CD4-positive, CD25-positive, alpha-beta regulatory T cell (primary cell): ENCODE measurements at regions not wholly inside any gene's neighbourhood (a gene's known extent, or its start where the extent isn't known, plus 50 kb on each side); places are given as distances from the start of the nearest gene placed in this dataset.

ENCODE experiments used
- ATAC-seq, 2 donors: fragments of 150-1000 bp; cut with Tn5 transposase; one replicate each; pipeline ENCODE4 v1.10.0; 2021; ENCODE audit warnings: low read depth in 2 of 2, moderate number of reproducible peaks in 2 of 2, moderate library complexity in 1 of 2
- DNase-seq, 3 donors: peaks; one replicate each; pipeline versions ENCODE4 v3.0.0 to v3.0.0-alpha.2; 2012 to 2022; ENCODE audit warnings: mixed read lengths in 1 of 3
- H3K27ac ChIP-seq: one replicate; pipeline ENCODE4 v1.7.0; 2013; ENCODE audit warnings: mild to moderate bottlenecking, low read length; ENCODE audit not compliant: insufficient read depth, poor library complexity, severe bottlenecking
- H3K27me3 ChIP-seq: one replicate; pipeline ENCODE4 v1.7.0; 2013; ENCODE audit warnings: low read length; ENCODE audit not compliant: control insufficient read depth, insufficient read depth
- H3K36me3 ChIP-seq: one replicate; pipeline ENCODE4 v1.7.0; 2013; ENCODE audit warnings: mild to moderate bottlenecking, low read length, moderate library complexity; ENCODE audit not compliant: control insufficient read depth, insufficient read depth
- H3K4me1 ChIP-seq: 2 replicates; pipeline ENCODE4 v1.7.0; 2013; ENCODE audit warnings: mild to moderate bottlenecking, low read length; ENCODE audit not compliant: insufficient read depth, control insufficient read depth, poor library complexity, severe bottlenecking
- H3K4me3 ChIP-seq: one replicate; pipeline ENCODE4 v1.7.0; 2013; ENCODE audit warnings: low read depth, mild to moderate bottlenecking, low read length, moderate library complexity
- H3K9me3 ChIP-seq, 2 experiments: 1 replicate in 1 of 2; 2 replicates in 1 of 2; pipeline ENCODE4 v1.7.0; 2013; ENCODE audit warnings: low read length in 2 of 2, mild to moderate bottlenecking in 1 of 2, moderate library complexity in 1 of 2; ENCODE audit not compliant: control insufficient read depth in 2 of 2
- H3K27ac Mint-ChIP-seq, 3 donors: one replicate each; pipeline ENCODE4 v1.8.0; 2020 to 2022; ENCODE audit warnings: mild to moderate bottlenecking in 3 of 3, mixed read lengths in 3 of 3, moderate library complexity in 2 of 3
- H3K27me3 Mint-ChIP-seq: one replicate; pipeline ENCODE4 v1.8.0; 2022; ENCODE audit warnings: mild to moderate bottlenecking, mixed read lengths
- H3K36me3 Mint-ChIP-seq: one replicate; pipeline ENCODE4 v1.8.0; 2020; ENCODE audit warnings: mixed read lengths
- H3K4me1 Mint-ChIP-seq, 4 donors: one replicate each; pipeline ENCODE4 v1.8.0; 2020 to 2022; ENCODE audit warnings: mixed read lengths in 4 of 4, mild to moderate bottlenecking in 1 of 4
- H3K4me3 Mint-ChIP-seq, 4 donors: one replicate each; pipeline ENCODE4 v1.8.0; 2020 to 2022; ENCODE audit warnings: mild to moderate bottlenecking in 4 of 4, mixed read lengths in 4 of 4, moderate library complexity in 3 of 4
- H3K9me3 Mint-ChIP-seq, 7 donors: one replicate each; pipeline ENCODE4 v1.8.0; 2020 to 2022; ENCODE audit warnings: mixed read lengths in 7 of 7, mild to moderate bottlenecking in 3 of 7, moderate library complexity in 2 of 7

DNA sequence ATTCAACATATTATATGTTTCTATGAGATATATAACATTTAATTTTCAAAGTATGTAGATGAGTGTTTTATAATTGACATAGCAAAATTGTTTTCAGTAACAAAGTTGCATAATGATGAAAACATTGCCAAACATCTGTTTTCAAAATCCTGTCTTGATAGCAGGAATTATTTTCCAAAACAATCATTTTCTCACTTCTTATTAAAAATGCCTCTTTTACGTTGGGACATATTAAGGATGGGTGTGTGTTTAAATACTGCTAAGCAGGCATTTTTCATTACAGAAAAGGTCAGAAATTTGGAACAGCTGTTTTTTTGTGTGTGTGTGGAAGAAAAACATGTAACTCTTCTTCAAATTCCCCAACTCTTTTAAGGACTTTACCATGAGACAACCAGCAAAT, 452.0 kb downstream of the SPRY1 start:
- Mint-ChIP-seq H3K4me3 (no peak overlapping the region), H3K27me3 (no peaks in the 10 kb centered on the region), H3K27ac (no peak overlapping the region), H3K4me1 (no peaks in the 10 kb centered on the region), H3K9me3 (peaks cover 0 to 3% (median 0%) of the 10 kb centered on the region in 7 donors), H3K36me3 (no peaks in the 10 kb centered on the region)
- H3K4me1 ChIP-seq, result no peaks in the 10 kb centered on the region
- no peak overlapping the region for H3K27ac ChIP-seq
- no peaks in the 10 kb centered on the region for H3K9me3 ChIP-seq
- H3K36me3 ChIP-seq, result no peaks in the 10 kb centered on the region
- no peak for DNase-seq
- no peak overlapping the region for H3K4me3 ChIP-seq
- ATAC-seq, result no peak
- H3K27me3 ChIP-seq, result no peaks in the 10 kb centered on the region

DNA sequence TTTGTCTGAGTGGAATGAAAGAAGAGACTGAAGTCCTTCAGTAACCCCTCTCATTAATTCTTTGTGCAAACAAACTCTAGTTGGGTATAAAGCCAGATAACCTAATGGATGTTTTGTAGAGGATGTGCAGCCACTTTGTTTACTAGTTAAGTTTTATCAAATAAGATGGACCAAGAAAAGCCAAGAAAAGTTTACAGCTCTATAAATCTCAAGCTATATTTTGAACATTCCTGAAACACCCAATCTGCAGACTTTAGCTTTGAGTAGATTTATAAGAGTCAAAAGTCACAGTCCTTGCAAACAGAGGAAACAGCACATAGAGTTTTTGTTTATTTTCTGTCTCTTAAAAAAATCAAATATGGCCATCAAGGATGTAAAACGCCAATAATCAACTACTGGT, 452.9 kb downstream of the SPRY1 start:
- DNase-seq, result no peak
- Histone ChIP-seq H3K9me3 (no peaks in the 10 kb centered on the region), H3K27ac (no peak overlapping the region), H3K4me1 (no peaks in the 10 kb centered on the region), H3K36me3 (no peaks in the 10 kb centered on the region), H3K27me3 (no peaks in the 10 kb centered on the region), H3K4me3 (no peak overlapping the region)
- Mint-ChIP-seq H3K4me3 (no peak overlapping the region), H3K9me3 (peaks cover 0 to 3% (median 0%) of the 10 kb centered on the region in 7 donors), H3K36me3 (no peaks in the 10 kb centered on the region), H3K27ac (no peak overlapping the region), H3K4me1 (no peaks in the 10 kb centered on the region), H3K27me3 (no peaks in the 10 kb centered on the region)
- ATAC-seq, result no peak

DNA sequence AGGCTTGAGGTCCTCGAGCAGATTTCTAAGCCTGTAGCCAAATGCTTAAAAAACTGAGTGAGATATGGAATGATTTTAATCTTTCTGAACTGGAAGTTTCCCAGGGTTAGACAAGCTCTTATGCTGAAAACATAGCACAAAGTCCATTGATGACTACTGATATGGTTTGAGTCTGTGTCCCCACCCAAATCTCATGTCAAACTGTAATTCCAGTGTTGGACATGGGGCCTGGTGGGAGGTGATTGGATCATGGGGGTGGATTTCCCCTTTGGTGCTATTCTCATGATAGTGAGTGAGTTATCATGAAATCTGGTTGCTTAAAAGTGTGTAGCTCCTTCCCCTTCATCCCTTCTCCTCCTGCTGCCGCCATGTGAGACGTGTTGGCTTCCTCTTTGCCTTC, 454.9 kb downstream of the SPRY1 start:
- ATAC-seq (no peak), DNase-seq (no peak)
- H3K27me3 Mint-ChIP-seq, result peaks cover 5% of the 10 kb centered on the region
- Histone ChIP-seq H3K27me3 (no peaks in the 10 kb centered on the region), H3K4me1 (no peaks in the 10 kb centered on the region), H3K27ac (no peak overlapping the region), H3K36me3 (no peaks in the 10 kb centered on the region), H3K9me3 (no peaks in the 10 kb centered on the region), H3K4me3 (no peak overlapping the region)
- H3K36me3 Mint-ChIP-seq, result no peaks in the 10 kb centered on the region
- H3K27ac Mint-ChIP-seq, result no peak overlapping the region
- H3K4me3 Mint-ChIP-seq, result no peak overlapping the region
- peaks cover 0 to 3% (median 0%) of the 10 kb centered on the region in 7 donors for H3K9me3 Mint-ChIP-seq
- no peaks in the 10 kb centered on the region for H3K4me1 Mint-ChIP-seq

DNA sequence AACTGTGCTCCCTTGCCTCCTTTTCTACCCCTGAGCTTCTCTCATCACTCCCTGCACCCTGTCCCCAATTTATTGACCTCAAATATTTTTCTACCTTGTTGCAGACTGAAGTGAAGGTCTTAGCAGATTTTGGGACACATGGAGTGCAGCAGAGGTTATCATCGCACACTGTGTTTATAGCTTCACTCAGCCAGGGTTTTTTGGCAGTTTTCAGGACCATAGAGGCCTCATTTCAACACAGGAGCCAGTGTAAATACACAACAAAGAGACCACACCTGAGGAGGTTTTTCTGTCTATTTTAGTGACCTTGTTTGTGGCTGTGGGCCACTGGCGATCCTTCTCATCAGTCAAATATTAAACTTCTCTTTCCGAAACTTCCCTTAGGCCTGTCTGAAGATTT, 457.1 kb downstream of the SPRY1 start:
- ATAC-seq (no peak), DNase-seq (no peak)
- H3K4me3 ChIP-seq, result no peak overlapping the region
- H3K4me3 Mint-ChIP-seq, result no peak overlapping the region
- H3K4me1 Mint-ChIP-seq, result no peaks in the 10 kb centered on the region
- peaks cover 5% of the 10 kb centered on the region for H3K27me3 Mint-ChIP-seq
- H3K9me3 ChIP-seq, result no peaks in the 10 kb centered on the region
- H3K36me3 Mint-ChIP-seq, result no peaks in the 10 kb centered on the region
- H3K9me3 Mint-ChIP-seq, result peaks cover 0 to 3% (median 0%) of the 10 kb centered on the region in 7 donors
- no peaks in the 10 kb centered on the region for H3K4me1 ChIP-seq
- no peaks in the 10 kb centered on the region for H3K36me3 ChIP-seq
- no peak overlapping the region for H3K27ac ChIP-seq
- no peaks in the 10 kb centered on the region for H3K27me3 ChIP-seq
- H3K27ac Mint-ChIP-seq, result no peak overlapping the region

DNA sequence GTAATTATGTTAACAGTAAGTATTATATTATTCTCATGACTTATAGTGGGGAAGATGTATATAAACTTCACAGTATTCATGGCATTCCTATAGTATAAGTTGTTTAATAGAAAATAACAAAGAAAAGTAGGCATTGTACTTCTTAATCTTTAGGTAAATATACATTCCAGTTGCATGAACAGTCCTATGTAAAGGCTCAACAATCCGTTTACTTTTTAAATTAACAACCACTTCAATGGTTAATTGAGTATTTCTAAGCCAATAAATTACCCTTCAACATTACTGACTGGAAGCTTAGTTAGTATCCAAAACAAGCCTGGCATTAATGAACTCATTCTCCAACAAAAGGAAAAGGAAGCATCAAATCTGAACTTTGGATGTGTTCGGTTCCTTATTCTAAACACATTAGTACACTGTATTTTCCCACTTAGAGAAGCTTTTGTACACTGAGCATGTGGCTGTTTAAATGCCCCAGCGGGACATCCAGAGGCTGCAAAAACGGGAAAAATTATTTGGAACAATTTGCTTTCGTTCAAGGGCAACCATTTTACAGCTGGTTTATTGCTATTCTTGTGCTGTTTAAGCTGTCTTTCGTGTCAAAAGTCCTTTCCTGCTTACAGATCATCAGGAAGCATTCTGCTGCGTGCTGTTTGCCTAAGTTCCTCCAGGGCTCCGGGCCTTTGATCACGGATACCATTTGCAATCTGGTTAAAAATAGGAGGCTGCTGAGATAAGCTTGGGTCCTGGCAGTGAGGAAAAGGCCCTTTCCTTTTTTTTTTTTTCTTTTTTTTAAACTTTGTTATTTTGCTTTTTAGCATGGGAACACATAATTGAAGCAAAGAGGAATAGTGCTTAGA, 460.3 kb downstream of the SPRY1 start:
- Mint-ChIP-seq H3K4me3 (no peak overlapping the region), H3K36me3 (no peaks in the 10 kb centered on the region), H3K27ac (no peak overlapping the region), H3K27me3 (peaks cover 5% of the 10 kb centered on the region), H3K4me1 (no peaks in the 10 kb centered on the region), H3K9me3 (peaks cover 0 to 4% (median 0%) of the 10 kb centered on the region in 7 donors)
- Histone ChIP-seq H3K4me1 (no peaks in the 10 kb centered on the region), H3K27ac (no peak overlapping the region), H3K4me3 (no peak overlapping the region), H3K9me3 (no peaks in the 10 kb centered on the region), H3K36me3 (no peaks in the 10 kb centered on the region), H3K27me3 (no peaks in the 10 kb centered on the region)
- ATAC-seq, result no peak
- no peak for DNase-seq

DNA sequence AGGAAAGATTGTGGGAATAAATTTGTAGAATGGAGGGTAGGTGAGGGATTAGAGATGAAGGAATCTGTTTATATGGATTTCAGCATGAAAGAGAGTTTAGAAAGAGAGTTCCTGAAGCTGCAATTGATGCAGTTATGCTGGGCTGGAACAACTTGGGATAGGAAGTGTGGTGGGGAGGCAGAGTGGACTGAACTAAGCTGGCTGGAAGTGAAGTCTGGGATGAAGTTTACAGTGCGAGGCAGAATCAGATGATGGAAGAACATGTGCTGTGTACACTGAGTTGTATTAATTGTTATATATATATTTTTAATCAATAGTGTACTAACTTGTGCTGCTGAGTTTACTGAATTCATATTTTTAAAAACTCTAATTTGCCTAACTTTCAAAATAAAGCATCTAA, 461.9 kb downstream of the SPRY1 start:
- Histone ChIP-seq H3K9me3 (no peaks in the 10 kb centered on the region), H3K4me3 (no peak overlapping the region), H3K4me1 (no peaks in the 10 kb centered on the region), H3K36me3 (no peaks in the 10 kb centered on the region), H3K27ac (no peak overlapping the region), H3K27me3 (no peaks in the 10 kb centered on the region)
- H3K9me3 Mint-ChIP-seq, result peaks cover 0 to 4% (median 0%) of the 10 kb centered on the region in 7 donors
- H3K4me1 Mint-ChIP-seq, result no peaks in the 10 kb centered on the region
- no peak overlapping the region for H3K27ac Mint-ChIP-seq
- ATAC-seq, result no peak
- H3K36me3 Mint-ChIP-seq, result no peaks in the 10 kb centered on the region
- no peak for DNase-seq
- H3K27me3 Mint-ChIP-seq, result peaks cover 9% of the 10 kb centered on the region
- H3K4me3 Mint-ChIP-seq, result no peak overlapping the region

DNA sequence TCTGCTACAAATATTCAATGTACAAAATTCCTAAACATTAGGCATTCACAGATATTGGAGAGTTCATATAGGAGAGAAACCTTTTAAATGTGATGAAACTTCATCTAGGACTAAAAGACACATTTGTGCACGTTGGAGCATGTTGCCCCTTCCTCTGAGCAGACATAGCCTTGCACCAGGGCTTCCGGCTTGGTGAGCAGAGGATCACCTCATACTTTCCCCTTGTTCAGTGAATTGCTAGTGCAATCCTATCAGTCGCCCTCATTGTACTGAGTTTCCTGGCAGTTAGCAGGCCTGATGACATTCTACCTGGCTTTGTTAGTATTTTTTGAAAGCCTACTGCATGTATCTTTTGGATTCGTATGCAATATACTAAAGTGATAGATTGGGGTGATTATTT, 466.2 kb downstream of the SPRY1 start:
- Histone ChIP-seq H3K4me3 (no peak overlapping the region), H3K36me3 (no peaks in the 10 kb centered on the region), H3K4me1 (no peaks in the 10 kb centered on the region), H3K27me3 (no peaks in the 10 kb centered on the region), H3K27ac (no peak overlapping the region), H3K9me3 (no peaks in the 10 kb centered on the region)
- ATAC-seq, result no peak
- peaks cover 0 to 5% (median 1%) of the 10 kb centered on the region in 7 donors for H3K9me3 Mint-ChIP-seq
- no peak overlapping the region for H3K4me3 Mint-ChIP-seq
- no peak for DNase-seq
- H3K4me1 Mint-ChIP-seq, result no peaks in the 10 kb centered on the region
- H3K36me3 Mint-ChIP-seq, result no peaks in the 10 kb centered on the region
- H3K27ac Mint-ChIP-seq, result no peak overlapping the region
- peaks cover 4% of the 10 kb centered on the region for H3K27me3 Mint-ChIP-seq

DNA sequence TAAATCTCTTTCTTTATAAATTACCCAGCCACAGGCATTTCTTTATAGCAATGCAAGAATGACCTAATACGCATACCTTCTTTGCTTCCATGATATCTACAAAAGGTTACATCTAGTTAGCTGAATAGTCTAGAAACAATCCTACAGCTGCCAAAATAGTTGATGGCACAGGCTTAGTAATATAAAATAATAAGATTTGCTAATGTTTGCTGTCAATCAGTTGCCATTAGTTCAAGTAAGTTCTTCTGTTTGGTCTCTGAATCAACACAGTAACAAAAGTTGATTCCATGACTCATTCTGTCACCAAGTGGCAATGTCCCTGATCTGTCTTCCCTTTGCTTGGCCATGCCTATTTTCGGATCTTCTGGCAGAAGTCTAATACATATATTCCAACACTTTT, 470.2 kb downstream of the SPRY1 start:
- ATAC-seq (no peak), DNase-seq (no peak)
- H3K36me3 Mint-ChIP-seq, result no peaks in the 10 kb centered on the region
- Histone ChIP-seq H3K4me1 (no peaks in the 10 kb centered on the region), H3K27ac (no peak overlapping the region), H3K36me3 (no peaks in the 10 kb centered on the region), H3K9me3 (no peaks in the 10 kb centered on the region), H3K4me3 (no peak overlapping the region), H3K27me3 (no peaks in the 10 kb centered on the region)
- peaks cover 4% of the 10 kb centered on the region for H3K27me3 Mint-ChIP-seq
- H3K4me1 Mint-ChIP-seq, result no peaks in the 10 kb centered on the region
- peak overlapping the region in 1 of 4 donors; percentile 51 for H3K4me3 Mint-ChIP-seq
- H3K27ac Mint-ChIP-seq, result no peak overlapping the region
- H3K9me3 Mint-ChIP-seq, result peaks cover 0 to 8% (median 1%) of the 10 kb centered on the region in 7 donors
